Brain microvascular endothelial cell (primary cell): ENCODE measurements at regions not wholly inside any gene's neighbourhood (a gene's known extent, or its start where the extent isn't known, plus 50 kb on each side); places are given as distances from the start of the nearest gene placed in this dataset.

Source experiments
- DNase-seq: peaks from one replicate; pipeline ENCODE4 v3.0.0-alpha.2; 2020
- H3K27ac ChIP-seq: fragments of 250-450 bp; sonication (Bioruptor Pico); 2 replicates; pipeline ENCODE4 v1.5.1; 2020; ENCODE audit warnings: mild to moderate bottlenecking, moderate library complexity
- H3K27me3 ChIP-seq: fragments of 250-450 bp; sonication (Bioruptor Pico); replicated peaks from 2 replicates; pipeline ENCODE4 v1.5.1; 2020; ENCODE audit warnings: mild to moderate bottlenecking
- H3K36me3 ChIP-seq: fragments of 250-450 bp; sonication (Bioruptor Pico); replicated peaks from 2 replicates; pipeline ENCODE4 v1.5.1; 2020; ENCODE audit warnings: mild to moderate bottlenecking
- H3K4me3 ChIP-seq: 2 replicates; pipeline ENCODE4 v1.5.1; 2011; ENCODE audit warnings: low read depth, mild to moderate bottlenecking, control low read depth, low read length, moderate library complexity
- CTCF ChIP-seq: IDR thresholded peaks from 2 replicates; pipeline ENCODE4 v1.5.1; 2011; ENCODE audit warnings: low read depth, mild to moderate bottlenecking, moderate library complexity, low read length, control low read depth, inconsistent platforms; ENCODE audit errors: missing control alignments
- in situ Hi-C: cut with HindIII; loops from 2 replicates; pipeline ENCODE4 v1.10.0; 2017; ENCODE audit warnings: low sequenced_read_pairs, low pct_ligation_motif_present

GRCh38 chr12:54708826-54709225 lies 60.7 kb upstream of the DCD start:
- Histone ChIP-seq H3K4me3 (no peak overlapping the region), H3K27me3 (no peaks in the 10 kb centered on the region), H3K36me3 (no peaks in the 10 kb centered on the region), H3K27ac (no peak overlapping the region)
- TF ChIP-seq CTCF, result no peak
- in situ Hi-C loops, result no loop called here
- DNase-seq, result no peak

GRCh38 chr12:54704202-54704601 lies 56.0 kb upstream of the DCD start:
- Histone ChIP-seq H3K36me3 (no peaks in the 10 kb centered on the region), H3K4me3 (no peak overlapping the region), H3K27ac (no peak overlapping the region), H3K27me3 (no peaks in the 10 kb centered on the region)
- DNase-seq, result no peak
- TF ChIP-seq CTCF, result no peak
- in situ Hi-C loops, result no loop called here

GRCh38 chr12:54701940-54702592 lies 53.9 kb upstream of the DCD start:
- no peaks in the 10 kb centered on the region for H3K36me3 ChIP-seq
- no peak overlapping the region for H3K4me3 ChIP-seq
- peak; percentile 32 for DNase-seq
- H3K27ac ChIP-seq, result no peak overlapping the region
- no peaks in the 10 kb centered on the region for H3K27me3 ChIP-seq
- TF ChIP-seq CTCF, result peak; percentile 53
- in situ Hi-C loops, result no loop called here

GRCh38 chr12:54700849-54701248 lies 52.7 kb upstream of the DCD start:
- Histone ChIP-seq H3K4me3 (no peak overlapping the region), H3K27ac (no peak overlapping the region), H3K27me3 (no peaks in the 10 kb centered on the region), H3K36me3 (no peaks in the 10 kb centered on the region)
- in situ Hi-C loops, result no loop called here
- DNase-seq, result no peak
- TF ChIP-seq CTCF, result no peak

GRCh38 chr12:54700301-54700700 lies 52.1 kb upstream of the DCD start:
- in situ Hi-C loops, result no loop called here
- DNase-seq, result no peak
- H3K27ac ChIP-seq, result no peak overlapping the region
- H3K27me3 ChIP-seq, result no peaks in the 10 kb centered on the region
- H3K4me3 ChIP-seq, result no peak overlapping the region
- no peaks in the 10 kb centered on the region for H3K36me3 ChIP-seq
- no peak for TF ChIP-seq CTCF
